Hematopoietic multipotent progenitor cell treated with erythropoietin and hydrocortisone succinate and interleukin-3 and kit ligand, for 8 days (in vitro differentiated cells): ENCODE measurements at regions not wholly inside any gene's neighbourhood (a gene's known extent, or its start where the extent isn't known, plus 50 kb on each side); places are given as distances from the start of the nearest gene placed in this dataset.
A peak's percentile ranks its signal among the peaks of the same experiment; 100 is the strongest.

Source experiments
- DNase-seq: peaks from one replicate; pipeline ENCODE4 v3.0.0-alpha.2; 2015

DNA sequence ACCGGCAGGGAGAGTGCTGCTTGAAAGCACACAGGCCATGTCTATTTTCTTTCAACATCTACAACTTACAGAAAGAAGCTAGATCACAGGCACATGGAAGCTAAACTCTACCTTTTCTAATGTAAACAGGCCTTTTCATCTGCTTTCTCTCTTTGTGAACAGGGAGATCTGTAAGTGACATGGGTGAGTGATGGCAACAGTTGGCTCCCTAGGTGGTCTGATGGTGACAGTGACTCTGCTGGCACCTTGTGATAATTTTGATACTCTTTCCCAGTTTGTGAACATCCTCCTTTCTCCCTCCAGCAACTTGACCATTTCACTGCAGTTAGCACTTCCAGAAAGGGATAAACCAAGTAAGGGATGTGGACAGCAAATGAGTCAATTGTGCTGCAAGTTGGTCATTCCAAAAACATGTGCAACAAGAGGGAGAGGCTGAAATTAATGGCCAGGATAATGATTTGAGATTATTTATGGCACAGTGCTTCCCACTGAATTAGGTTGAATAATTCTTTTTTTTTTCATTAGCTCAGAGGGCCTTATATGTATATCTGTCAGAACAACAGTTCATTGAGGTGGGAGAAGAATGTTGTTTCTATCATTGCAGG, 89.5 kb downstream of the XCL2 start:
- no peak for DNase-seq

DNA sequence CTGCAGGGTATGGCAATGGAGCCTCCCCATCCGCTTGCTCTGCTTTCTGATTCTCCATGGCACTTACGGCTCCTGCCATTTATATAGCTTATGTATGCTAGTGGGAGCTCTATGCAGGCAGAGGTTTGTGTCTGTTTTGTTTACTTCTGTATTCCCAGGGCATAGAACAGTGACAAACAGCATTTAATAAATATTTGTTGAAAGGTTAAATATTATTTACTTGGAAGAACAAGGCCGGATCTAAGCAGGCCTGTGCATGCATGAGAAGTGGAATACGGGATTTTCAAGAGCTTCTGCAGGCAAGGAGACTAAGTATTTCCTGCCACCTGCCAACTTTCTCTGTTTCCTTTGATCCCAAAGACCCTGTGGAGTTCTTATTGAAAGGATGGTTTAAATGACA, 90.7 kb downstream of the XCL2 start:
- DNase-seq: no peak

DNA sequence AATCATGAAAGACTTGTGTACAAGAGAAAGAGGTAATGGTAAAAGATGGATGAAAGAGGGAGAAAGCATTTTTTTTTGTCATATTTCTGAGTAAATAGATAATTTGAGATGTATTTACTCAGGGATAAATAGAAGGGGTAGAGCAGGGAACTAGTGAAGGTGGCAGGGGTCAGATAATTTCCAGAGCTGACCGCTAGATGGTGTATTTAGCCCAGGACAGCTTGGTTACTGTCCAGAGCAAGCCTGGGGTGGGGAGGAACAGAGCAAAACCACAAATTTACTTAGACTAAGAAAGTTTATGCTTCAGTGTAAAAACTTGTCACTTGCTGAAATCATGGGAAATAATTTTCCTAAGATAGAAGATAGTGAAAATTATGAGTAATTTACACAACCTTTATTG, 91.5 kb downstream of the XCL2 start:
- no peak for DNase-seq

DNA sequence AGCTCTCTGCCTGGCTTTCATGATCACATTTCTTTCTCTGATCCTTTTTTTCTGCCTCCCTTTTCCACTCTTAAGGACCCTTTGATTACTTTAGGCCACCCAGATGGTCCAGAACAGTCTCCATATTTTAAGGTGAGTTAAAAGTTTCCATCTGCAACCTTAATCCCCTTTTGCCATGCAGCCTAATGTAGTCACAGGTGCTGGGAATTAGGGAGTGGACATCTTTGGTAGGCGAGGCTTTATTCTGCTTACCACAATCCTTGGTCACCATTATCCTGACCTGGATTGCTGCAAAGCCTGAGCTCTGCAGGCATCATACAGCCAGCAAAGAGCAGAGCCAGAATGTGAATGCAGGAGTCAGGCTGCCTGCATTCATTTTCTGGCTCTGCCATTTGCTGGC, 95.9 kb downstream of the XCL2 start:
- no peak for DNase-seq

DNA sequence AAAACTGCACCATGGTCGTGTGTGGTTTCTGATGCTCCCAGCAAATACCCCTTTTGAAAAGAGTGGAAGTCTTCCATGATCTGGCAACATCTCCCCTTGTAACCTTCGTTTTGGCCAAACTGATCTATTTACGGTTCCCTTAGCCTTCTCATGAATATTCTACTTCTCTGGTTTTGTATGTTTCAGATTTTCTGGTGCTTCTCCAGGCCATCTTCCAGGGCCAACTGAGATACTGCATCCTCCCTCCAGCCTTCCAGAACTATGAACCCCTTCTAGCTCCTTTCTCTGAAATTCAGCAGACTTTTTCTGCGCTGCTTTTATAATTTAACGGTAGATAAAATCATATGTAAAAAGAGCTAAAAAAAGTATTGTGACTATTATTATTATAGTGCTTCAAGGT, 97.7 kb downstream of the XCL2 start:
- DNase-seq: no peak

DNA sequence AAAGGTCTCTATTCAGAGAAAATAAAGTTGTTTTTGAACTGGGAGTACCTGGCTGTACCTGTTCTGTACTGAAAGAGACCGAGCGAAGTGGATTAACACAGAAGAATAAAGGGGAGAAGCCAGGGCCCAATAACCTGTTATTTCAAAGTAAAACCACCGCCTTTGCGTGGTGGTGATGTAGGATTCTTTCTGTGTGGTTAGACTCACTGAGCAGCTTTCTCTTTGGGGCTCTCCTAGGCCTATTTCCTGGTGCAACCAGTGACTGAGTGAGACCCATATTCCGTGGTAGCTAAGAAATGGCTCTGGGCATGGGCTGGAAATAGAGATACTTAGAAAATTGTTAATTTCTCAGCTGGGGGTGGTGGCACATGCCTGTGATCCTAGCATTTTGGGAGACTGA, 99.9 kb downstream of the XCL2 start:
- DNase-seq: no peak

DNA sequence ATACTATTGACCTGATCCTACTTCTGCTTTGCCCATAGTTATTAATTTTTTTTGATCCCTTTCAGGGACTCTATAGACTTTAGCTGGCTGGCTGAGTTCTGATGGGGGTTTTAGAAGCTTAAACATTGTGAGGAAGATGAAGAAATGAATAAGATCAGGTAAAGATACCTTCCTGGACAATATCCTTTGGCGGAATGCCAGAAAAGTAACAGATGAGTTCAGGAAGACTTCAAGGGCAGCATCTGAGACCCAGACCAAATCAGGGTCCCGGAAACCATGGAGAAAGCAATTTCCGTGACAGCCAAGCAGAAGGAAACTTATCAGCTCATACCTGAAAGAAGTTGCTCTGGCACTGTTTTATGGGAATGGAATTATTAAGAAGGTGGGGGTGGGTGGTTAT, 100.4 kb downstream of the XCL2 start:
- no peak for DNase-seq

DNA sequence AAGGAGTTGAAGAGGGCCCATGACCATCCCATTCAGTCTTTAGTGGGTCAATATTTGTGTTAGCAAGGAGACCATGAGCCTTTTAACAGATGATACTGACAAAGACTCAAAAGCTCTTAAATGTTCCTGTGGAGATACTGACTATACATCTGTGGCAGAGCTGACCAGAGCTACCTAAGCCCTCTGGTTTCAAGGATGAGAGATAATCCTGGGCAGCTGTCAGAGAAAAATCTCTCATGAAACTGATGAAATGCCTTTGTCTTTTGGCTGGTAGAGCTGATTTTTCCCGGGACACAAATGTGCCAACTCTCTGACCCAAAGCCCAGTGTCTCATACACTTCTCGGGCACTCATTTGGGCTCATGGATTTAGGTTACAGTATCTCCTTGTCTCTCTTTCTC, 100.9 kb downstream of the XCL2 start:
- no peak for DNase-seq

DNA sequence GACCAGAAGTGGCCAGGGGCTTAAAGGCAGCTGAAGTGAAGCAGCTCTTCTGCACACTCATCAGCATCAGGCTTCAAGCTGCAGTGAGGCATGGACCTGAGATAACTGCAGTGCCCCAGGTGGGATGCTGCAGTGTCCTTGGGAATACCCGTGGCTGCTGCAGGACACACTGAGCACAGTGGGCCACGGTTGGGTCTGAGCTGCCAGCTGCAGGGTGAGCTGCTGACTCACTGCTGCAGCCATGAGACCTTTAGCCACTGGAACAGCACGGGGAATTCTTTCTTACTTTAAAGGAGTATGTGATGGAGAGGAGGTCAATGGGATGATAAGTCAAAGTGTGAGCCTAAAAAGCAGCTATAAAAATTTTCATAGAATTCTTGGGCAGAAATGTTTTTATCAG, 102.1 kb downstream of the XCL2 start:
- DNase-seq: no peak

DNA sequence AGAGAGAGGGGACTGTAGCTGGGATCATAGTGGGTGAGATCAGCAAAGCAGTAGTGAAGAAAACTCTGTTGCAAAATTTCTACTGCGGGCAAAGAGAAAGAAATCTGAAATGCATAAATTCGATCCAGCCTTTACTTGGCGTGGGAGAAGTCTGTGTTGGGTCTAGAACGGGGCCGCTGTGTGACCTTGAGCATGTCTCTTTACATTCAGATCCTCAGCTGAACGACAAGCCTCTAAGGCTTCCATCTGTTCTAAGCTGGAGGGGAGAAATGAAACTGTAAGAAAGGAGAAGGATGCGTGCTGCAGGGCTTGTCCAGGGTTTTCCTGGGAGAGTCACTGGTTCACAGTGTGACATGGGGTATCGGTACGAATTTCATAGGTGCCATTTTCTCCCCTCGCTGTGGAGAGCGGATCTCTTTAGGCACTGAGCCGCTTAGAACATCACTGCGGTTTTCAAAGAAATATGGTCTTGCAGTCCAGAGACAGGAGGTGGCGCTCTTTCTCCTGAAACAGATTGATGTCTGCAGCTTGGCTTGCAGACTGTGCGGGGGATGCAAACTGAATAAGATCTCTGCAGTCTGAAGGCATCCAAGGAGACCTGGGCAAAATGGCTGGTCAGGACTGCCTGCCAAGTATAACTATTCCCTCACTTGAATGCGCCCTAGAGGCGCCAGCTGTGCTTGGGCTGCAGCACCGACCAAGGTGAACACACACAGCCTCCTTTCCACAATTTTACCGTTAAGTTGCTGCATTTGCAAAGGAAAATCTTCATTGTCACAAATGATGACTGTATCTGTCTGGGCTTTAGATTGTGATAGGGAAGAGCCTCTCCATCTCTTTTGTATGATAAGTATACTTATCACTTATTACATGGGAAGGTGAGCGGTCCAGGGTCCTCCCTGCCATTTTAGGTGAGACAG, 104.1 kb downstream of the XCL2 start:
- DNase-seq: peak; percentile 85

DNA sequence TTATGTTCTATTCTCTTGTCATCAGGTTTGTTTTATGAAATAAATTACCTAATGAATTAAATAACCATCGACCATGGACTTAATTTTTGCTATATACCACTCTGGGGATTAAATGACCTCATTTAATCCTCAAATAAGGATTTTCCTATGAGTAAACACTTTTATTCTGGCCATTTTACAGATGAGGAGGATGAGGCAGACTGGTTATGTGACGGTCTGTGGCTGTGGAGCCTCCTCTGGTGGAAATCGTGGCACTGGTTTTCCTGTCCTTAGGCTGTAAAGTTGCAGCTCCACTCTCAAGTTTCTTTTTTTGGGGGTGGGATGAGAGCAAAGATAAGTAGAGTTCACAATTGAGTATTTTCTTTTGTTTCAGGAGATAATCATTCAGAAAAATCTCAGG, 105.2 kb downstream of the XCL2 start:
- no peak for DNase-seq

DNA sequence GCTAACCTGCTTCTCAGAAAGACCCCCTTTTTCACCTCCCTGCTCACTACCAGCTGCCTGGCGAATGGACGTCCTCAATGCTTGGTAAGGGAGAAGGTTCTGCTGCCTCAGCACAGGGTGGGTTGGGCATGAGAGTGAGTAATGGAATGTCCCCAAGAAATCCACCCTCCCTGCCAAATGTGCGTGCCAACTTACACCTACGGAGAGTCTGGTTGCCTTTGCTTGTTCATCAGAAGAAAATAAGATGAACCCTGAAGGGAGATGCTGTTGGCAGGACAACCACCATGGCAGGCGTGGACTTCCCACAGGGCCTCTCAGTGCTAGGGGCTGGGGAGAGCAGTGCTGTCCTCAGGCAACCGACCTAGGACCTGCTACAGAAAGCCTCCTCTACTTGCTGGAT, 106.0 kb downstream of the XCL2 start:
- no peak for DNase-seq

DNA sequence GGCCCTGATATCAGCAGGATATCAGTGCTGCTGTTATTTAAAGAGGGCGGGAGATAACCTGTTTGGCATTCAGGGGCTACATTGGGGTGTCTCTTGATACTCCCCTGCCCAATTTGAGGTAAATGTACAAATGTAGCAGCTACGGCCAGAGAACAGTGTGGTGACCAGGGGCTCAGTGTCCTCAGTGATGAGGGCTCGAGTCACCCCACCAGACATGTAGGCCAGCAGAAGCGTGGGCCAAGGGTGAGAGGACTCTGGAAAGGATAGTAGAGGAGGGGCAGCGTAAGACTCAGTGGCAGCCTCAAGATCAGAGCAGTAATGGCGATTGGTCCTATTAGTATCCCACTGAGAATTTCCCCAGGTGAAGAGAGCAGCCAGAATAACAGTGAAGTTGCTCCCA, 108.4 kb downstream of the XCL2 start:
- DNase-seq: no peak

DNA sequence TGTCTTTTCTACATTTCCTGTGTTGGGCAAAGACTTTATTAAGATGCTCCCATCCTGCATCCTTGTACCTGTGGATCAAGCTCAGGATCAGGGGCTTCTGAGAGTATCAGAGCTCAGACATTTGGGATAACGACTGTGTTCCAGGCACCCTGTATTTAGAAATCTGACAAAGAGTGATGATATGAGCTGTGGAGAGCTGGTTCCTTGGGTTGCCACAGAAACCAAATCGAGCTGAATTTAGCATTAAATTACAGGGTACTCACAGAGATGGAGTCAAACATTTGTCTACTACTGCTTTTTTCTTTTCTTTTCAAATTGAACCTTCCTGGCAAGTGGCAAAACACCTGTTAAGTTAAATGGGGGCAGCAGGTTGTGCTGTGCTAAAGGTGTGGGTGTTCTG, 110.6 kb downstream of the XCL2 start:
- no peak for DNase-seq

DNA sequence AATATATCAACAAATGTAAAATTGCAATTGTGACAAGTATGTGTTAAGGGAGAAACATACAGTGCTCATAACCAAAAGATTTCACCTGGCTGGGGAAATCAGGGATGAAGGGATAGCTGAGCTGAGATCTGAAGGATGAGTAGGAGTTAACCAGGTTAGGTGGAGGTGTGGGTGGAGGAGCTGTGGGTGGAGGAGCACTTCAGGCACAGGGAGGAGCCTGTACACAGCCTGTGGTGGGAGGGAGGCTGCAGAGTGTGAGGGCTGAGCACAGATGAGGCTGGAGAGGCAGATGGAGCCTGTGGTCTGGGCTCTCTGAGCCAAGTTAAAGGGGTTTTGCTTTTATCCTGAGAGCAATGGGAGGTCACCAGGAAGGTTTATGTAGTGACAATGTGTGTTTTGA, 111.9 kb downstream of the XCL2 start:
- DNase-seq: no peak

DNA sequence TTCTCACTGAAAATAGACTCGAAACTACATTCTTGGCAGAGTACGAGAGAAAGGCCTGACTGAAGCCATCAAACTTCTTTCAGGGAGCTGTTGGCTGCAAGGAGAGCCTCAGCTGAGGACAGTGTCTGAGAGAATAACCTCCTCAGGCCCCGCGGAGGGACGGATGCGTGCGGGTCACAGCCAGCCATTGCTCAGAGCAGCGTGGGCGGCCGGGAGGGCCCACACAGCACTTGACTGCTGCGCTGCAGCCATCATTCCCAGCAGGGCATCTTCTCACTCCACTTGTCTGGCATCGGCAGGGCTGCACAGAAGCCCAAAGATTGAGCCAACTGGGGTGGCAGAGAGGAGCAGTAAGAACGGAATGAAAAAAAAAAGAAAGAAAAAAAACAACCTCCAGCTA, 113.5 kb downstream of the XCL2 start:
- no peak for DNase-seq

DNA sequence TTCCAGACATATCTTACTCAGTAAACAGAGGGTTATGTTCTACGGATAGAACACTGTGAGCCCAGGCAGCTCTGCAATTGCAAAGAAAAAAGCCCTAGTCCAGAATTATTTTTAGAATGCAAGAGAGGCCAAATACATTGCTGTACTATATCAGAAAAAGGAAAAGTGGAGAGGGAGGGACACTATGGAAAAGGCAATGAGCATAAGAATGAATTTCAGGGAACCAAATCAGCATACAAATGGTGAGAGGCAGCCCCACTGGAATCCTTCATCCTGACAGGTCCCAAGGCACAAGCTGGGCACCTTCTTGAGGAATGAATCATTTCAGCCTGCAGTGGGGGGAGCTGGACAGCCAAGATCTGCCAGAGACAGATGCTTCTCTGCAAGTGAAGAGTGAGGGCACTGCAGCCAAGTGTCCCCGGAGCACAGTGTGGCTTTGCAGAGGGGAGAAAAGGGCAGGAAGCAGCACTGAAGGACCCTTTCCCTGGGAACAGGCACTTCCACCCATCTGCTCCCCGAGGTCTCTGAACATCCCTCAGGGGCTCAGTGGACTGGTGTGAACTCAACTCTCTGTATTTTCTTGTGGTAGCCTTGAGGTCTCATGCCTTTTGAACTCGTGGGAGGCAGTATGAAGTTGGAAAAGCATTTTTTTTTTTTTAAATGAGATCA, 115.6 kb downstream of the XCL2 start:
- no peak for DNase-seq

DNA sequence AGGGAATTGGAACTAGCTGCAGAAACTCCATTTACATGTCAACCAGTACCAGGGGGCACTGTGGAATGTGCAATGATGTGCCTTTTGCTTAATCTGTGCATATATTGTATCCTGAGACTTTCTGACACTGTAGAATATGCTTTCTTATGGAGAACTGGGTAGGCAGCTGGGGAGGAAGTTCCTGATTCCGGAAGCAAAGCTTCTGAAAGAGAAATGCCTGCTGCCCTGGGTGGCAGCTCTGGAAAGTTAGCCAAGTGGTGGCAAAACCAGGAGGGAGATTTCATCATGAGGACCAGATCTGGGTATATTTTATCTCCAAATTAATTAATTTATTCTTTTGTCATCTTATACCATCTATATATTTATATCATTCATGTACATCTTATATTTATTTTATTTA, 116.7 kb downstream of the XCL2 start:
- DNase-seq: no peak

DNA sequence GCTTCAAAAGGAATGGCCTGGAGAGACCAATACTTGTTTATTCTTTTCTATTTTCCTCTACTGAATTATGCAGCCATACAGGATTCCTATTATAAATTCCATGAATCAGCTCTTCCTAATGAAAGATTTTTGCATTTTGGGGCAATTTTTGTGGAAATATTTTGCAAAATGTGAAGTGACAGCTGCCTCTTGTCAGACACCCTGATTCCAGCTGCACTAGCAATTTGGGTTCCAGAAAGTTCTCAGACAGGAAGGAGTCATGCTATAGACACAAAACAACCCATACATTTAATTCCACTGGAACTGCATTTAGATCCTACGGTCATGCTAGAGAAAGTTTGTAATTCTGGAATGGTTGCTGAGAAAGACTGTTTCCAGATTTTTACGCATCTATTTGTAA, 119.5 kb downstream of the XCL2 start:
- no peak for DNase-seq

DNA sequence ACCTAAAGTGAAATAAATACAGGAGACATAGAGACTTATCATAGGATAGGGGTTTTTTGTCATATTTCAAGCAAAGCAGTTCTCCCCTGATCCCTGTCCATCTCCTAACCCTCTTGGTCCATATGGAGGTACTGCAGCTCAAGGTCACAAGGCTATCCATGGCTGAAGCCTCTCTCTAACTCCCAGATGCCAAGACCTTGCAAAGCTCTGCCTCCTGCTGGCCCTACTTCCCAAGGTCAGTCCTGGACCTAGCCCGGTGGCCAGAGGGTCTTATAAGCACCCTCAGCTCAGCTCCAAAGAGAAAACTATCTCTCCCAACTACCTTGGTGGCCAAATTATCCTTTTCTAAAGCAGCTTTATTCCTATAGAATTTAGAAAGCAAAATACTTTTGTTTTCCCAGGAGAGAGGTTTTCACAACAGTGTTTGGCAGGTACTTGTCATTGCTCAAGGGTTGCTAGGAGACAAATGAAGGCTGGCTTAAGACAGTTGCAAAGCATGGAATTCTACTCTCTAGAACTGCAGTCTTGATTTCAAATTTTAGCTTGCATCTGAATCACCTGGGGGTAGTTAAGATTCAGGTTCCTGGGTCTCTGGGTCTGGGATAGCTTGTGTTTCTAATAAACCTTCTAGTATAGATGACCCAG, 121.5 kb downstream of the XCL2 start:
- no peak for DNase-seq

DNA sequence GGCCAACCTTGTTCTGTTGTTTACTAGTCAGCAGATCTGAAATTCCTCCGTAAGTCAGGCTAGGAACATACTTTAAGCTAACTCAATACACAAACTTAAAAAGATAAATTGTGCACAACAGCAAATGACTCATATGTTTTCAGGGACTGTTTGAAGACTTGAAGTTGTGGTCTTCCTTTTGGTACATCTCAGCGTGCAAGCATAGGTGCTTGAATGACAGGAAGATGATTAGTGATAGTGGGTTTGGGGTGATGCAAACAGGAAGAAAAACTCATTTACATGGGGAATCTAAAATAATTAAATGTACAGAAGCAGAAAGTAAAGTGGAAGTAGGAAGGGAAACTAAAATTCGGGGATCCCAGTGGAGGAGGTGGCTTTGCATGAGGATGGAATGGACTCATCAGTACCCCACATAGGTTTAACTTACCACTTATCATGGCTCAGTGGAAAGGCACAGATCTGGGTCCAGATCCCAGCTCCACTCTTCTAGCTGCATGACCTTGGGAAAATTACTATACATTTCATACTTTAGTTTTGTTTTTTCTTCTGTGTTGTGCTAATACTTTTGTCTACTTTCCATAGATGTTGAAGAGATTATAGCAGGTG, 122.3 kb downstream of the XCL2 start:
- no peak for DNase-seq

DNA sequence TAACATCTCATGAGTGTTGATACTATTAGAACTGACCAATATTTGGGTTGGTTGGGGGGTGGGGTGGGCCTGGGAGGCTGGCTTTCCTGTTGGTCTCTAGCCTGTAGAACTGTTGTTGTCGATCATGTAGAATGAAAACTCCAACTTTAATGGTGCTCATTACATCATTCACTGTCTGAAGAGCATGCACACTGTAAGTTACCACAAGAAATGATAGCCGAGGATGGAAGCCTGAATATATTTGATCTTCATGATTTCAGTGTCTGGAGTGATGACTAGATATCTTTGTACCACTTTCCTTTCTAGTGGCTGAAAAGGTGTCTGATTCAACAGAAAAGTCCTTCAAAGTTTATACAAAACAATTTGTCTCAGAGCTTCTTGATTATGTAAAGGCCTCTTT, 123.6 kb downstream of the XCL2 start:
- DNase-seq: no peak

DNA sequence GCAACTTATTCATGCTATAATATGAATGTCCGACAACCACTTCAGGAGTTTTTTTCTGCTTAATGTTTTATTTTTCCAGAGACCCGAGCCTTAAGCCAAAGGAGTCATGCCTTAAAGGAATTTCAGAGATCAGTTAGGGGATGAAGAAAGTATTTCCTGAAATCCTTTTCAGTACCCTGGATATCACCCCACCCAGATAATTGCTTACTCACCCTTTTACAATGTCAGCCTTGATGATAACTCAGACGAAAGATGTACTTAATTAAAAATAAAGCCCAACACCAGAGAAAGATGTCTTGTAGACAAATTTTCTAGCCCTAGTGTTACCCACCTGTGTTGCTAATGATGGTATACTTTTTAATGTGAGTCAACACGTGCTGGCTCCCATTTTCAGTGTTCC, 124.1 kb downstream of the XCL2 start:
- DNase-seq: no peak
